ENCODE measurements at regions not wholly inside any gene's neighbourhood (a gene's known extent, or its start where the extent isn't known, plus 50 kb on each side); places are given as distances from the start of the nearest gene placed in this dataset.

DNA sequence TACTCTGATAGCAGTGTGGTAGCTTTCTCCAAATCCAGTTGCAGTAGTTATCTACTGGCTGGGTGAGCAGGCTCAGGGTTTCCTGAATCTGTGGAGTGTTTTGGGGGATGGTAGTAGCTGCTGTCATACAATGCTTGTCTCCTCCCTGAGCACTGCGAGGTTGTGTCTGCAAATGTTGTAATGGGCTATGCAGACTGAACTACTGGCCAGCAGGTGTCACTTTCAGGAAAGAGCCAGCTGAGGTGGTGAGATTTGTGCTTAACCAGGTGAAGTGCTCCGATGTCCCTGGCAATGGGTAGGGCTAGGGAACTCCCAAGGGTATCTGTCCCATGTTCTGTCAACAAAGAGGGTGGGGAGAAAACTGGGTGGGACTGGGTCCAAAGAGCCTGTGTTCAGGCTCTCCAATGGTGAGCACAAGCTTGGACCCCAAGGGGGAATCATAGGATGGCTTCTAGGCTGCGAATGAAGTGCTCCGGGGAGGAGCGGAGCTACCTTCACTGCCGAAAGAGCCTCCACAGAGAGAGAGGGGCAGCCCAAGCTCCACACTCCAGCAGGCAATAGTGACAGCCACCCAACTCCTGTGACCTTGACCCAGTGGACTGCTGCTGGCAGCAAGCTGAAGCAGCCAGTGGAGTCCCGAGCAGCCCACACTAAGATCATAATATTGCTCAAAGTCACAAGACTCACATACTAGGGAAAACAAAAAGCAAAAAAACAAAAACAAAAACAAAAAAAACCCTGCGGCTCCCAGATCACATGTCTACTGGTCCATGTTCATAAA lies 1324.0 kb upstream of the USP15 start:
- DNase-seq: no peak

DNA sequence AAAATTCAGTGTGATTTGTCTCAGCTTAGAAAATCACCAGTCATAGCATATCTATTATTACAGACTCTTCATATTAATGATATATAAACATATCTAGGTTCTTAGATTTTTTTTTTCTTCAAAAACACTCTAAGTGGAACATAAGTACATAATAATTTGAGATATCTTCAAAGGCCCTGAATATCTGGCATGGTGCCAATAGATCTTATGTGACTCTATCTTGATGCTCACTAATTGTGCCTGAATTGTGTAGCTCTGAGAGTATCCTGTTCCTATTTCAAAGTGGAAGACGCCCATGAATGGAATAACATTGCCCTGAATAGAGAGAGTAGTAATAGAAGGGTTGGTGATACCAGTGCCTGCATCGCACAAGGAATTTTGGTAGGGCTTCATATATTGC lies 1312.7 kb upstream of the USP15 start:
- DNase-seq: no peak

- DNase-seq: no peak
Observed at GRCh38 chr12:60967128-60967527, 1293.1 kb upstream of the USP15 start.

DNA sequence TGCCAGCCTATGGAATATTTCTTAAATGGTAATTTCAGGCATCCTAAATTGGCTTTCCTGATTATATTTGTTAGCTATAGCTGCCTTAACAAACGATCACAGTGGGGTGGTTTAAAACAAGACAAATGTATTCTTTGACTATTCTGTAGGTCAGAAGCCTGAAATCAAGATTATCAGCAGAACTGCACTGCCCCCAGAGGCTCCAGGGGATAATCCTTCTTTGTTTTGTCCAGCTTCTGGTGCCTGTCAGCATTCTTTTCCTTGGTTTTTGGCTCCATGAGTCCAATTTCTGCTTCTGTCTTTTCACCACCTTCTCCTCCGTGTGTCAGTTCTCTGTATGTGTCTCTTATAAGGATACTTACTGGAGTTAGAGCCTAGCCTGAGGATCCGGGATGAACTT lies 1282.2 kb upstream of the USP15 start:
- DNase-seq: no peak

DNA sequence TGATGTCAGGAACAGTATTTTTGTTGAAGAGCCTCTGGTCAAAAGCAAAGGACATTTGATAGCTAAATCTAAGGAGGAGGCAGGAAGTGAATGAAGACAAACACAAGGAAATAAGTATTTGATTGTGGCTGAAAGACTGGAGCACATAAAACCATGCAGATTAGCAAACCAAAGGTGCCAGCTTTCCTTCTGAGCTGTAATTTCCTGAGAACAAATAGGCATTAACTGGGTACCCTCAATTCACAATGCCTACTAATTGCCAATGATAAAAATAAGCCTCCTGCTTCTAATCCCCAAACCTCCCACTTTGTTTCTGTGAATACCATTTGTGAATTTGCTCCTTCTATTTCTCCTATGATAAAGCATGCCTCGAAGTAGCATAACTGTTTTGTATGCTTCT lies 1279.6 kb upstream of the USP15 start:
- no peak for DNase-seq

DNA sequence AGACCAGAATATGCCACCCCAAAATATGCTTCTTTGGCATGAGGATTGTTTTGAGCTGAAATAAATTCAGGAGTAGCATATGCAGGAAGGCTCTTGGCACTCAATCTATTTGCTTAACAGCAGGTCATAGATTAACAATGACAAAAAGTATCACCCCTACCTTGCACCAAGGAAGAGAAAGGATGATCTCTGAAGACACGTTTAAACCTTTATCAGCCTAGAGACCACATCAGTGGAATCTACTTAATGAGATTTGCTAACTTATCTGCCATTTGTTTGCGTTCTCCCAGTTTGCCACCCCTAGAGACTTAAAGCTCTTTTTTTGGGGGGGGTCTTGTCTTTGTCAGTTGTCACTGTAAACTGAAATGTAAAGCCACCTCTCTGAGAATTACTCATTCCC lies 1278.7 kb upstream of the USP15 start:
- DNase-seq: no peak

DNA sequence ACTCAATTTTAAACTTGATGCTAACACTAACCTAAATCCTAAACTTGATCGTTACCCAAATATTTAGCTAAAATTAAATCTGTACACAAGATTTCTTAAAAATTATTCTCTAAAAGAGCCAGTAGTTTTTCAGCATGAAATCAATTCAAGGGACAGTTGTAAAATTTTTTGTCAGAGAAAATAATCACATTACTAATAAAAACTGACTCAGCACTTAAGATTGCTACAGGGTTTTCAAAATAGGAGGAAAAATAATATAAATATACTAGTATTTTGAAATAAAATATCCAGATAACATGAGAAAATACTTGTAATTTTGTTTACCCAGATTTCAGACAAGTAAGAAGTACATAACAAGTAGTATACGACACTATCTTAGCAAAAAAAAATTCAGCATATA lies 1268.1 kb upstream of the USP15 start:
- no peak for DNase-seq

- DNase-seq: no peak
Observed at GRCh38 chr12:60995256-60995825, 1264.9 kb upstream of the USP15 start.

DNA sequence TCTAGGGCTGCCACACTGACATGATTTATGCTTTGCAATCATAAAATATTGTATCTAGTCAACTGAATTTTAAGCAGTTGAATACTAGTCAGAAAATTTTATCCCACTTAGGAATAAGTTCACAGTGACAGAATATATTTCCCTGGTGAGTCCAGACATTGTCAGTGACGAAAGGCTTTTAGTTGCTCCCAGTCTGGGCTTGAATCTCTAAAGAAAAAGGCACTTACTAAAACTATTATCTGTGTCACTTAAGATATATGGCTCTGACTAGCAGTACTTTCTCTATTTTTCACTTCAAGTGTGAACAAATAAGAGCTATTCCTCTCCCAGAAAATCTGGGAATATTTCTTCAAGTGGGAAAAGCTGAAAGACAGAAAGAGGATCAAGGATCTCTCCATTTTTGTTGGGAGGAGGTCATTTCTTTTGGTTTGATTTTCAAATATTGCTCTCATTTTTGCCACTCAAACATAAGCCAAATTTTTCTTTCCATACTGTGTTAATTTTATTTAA lies 1262.3 kb upstream of the USP15 start:
- no peak for DNase-seq

DNA sequence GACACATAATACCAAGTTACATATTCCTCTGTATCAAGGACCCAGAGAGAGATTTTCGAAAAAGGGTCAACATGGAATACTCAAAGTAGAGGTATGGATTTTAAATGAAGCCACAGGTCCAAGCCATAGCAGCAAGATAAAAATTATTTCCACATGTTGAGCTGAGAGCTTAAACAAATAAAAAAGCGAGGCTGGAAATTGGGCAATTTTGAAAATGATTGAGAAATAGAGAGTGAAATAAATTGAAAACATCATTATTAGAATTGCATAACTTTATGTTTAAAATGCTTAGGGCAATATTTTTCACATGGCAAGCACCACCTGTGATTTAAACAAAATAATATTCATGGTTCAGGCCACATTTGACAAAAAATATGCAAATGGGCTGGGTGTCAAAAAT lies 1251.0 kb upstream of the USP15 start:
- DNase-seq: no peak

- DNase-seq: no peak
Observed at GRCh38 chr12:61011767-61012423, 1248.3 kb upstream of the USP15 start.

DNA sequence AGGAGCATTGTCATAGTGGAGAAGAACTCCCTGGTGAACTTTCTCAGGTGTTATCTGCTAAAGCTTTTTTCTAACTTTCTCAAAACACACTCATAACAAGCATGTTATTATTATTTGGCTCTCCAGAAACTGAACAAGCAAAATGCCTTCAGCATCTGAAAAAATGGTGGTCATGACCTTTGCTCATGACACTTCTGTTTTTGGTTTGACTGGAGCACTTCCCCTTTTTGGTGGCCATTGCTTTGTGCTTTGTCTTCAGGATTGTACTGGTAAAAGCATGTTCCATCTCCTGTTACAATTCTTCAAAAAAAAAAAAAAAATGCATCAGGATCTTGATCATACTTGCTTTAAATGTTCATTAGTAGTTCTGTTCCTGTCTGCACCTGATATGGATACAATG lies 1241.6 kb upstream of the USP15 start:
- no peak for DNase-seq

DNA sequence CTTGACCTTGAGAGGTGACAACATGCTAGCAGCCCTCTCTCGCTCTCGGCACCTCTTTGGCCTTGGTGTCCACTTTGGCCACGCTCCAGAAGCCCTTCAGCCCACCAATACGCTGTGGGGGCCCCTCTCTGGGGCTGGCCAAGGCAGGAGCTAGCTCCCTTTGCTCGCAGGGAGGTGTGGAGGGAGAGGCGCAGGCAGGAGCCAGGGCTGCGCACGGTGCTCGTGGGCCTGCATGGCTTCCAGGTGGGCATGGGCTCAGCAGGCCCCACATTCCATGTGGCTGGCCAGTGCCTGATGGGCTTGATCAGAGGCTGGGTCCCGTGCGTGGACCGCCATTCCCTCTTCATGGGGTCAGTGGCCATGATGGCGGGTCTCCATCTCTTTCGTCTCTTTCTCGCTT lies 1237.0 kb upstream of the USP15 start:
- no peak for DNase-seq

DNA sequence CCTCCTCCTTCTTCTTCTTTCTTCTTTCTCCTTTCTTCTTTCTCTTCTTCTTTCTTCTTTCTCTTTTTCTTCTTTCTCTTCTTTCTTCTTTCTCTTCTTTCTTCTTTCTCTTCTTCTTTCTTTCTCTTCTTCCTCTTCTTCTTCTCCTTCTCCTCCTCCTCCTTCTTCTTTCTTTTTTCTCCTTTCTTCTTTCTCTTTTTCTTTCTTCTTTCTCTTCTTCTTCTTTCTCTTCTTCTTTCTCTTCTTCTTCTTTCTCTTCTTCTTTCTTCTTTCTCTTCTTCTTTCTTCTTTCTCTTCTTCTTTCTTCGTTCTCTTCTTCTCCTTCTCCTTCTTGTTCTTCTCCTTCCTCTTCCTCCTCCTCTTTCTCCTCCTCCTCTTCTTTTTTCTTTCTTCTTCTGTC lies 1230.7 kb upstream of the USP15 start:
- no peak for DNase-seq

- DNase-seq: no peak
Observed at GRCh38 chr12:61037792-61038191, 1222.4 kb upstream of the USP15 start.

GRCh38 chr12:61043838-61044237 lies 1216.4 kb upstream of the USP15 start:
- no peak for DNase-seq

- DNase-seq: no peak
Observed at GRCh38 chr12:61044766-61045165, 1215.4 kb upstream of the USP15 start.

DNA sequence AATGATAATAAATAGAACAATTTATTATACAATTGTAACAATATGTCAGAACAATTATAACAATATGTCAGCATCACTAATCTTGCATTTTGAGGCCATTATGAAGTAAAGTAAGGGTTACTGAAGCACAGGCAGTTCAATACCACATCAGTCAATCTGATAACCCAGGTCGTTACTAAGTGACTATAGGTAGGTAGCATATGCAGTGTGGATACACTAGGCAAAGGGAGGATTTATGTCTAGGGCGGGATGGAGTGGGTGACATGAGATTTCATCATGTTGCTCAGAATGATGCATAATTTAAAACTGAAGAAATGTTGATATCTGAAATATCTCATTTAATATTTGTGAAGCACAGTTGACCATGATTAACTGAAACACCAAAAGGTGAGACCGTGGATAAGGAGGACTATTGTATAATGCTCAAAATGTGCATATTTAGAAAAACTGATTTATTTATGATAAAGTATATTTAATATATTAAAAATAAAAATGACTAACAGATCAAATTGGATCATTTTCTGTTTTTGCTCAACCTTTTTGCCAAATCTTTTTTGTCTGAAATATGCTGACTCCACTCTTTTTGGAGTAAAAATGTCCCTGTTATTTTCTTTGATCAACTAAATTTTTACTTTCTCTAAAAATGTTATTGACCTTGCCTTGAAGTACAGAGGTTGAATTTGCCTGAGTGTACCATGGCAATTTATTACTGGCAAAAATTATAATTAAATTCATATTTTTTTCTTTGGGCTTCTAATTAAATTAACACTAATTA lies 1189.4 kb upstream of the USP15 start:
- DNase-seq: no peak

DNA sequence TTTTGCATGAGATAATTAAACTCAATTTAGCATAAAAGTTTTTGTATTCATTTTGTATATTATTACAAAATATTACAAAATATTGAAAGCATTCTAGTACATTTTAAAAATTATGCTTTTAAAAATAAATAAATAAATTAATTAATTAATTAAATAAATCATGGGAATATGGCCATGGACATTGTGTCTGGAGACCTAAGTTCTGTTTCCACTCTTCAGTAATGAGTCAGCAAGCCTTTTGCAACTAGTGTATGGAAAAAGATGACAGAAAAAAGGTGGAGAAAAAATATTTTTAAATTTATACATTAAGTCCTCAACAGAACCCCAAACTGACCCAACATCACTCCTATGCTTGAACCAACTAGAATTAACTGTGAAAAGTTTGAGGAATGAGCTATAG lies 1187.5 kb upstream of the USP15 start:
- DNase-seq: no peak

DNA sequence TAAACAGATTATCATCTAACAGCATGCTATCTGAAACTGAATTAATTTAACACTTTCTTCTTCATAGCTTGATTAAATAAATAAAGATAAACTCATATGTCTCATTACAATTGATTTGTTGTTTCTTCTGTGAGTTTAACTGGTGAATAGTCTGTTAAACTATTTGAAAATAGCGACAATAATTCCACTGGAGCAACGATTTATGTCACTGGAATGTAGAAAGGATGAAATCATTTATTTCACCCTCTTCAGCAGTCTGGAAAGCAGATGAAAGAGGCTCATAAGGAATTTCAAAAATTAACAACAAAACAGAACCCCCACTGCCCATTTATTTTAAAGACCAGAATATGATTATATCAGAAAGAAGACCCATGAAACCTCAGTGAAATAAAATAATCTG lies 1165.1 kb upstream of the USP15 start:
- no peak for DNase-seq

DNA sequence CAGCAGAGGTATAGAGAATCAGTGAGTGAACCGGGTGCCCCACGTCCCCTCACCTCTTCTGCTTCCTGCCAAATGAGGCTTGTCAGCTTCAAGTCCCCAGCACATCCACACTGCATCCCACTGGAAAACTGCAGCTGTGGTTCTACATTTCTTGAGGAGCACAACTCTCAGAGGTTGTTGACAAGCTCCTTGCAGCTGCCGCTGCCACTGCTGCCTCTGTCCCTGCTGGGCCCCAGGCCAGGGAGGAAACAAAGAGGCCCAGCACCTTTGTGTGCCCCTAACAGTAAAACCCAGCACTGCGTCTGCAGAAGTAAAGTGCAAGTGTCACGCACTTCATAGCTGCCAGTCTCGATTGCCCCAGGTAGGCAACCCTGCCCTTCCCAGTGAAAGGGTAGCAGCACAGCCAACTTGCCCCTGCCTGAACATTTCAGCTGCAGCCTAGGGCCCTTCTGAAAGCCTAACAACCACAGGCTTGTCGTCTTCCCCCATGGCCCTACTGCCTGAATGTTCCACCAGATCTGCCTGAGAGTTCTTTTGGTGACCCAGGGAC lies 1162.1 kb upstream of the USP15 start:
- DNase-seq: no peak

GRCh38 chr12:61107118-61107517 lies 1153.1 kb upstream of the USP15 start:
- DNase-seq: no peak

GRCh38 chr12:61111218-61111617 lies 1149.0 kb upstream of the USP15 start:
- DNase-seq: no peak

Data from activated naive CD4-positive, alpha-beta T cell treated with Interleukin-2 at 50 U/mL for 16 hours (primary cell).